Upper lobe of right lung (tissue), 1 donor: ENCODE measurements at regions not wholly inside any gene's neighbourhood (a gene's known extent, or its start where the extent isn't known, plus 50 kb on each side); places are given as distances from the start of the nearest gene placed in this dataset.

Experiments used
- ATAC-seq: fragments of 200-7000 bp; cut with Tn5 transposase; one replicate; pipeline ENCODE4 v1.9.1; 2020; ENCODE audit warnings: mild to moderate bottlenecking, moderate library complexity
- DNase-seq: peaks from one replicate; pipeline ENCODE4 v3.0.0-alpha.2; 2020
- H3K27ac ChIP-seq: fragments of 200-600 bp; one replicate; pipeline ENCODE4 v1.8.0; 2022
- H3K27me3 ChIP-seq: fragments of 200-600 bp; one replicate; pipeline ENCODE4 v1.8.0; 2022; ENCODE audit warnings: mild to moderate bottlenecking
- H3K36me3 ChIP-seq: fragments of 200-600 bp; one replicate; pipeline ENCODE4 v1.8.0; 2022
- H3K4me1 ChIP-seq: fragments of 200-600 bp; one replicate; pipeline ENCODE4 v1.8.0; 2022
- H3K4me3 ChIP-seq: fragments of 200-600 bp; one replicate; pipeline ENCODE4 v1.8.0; 2022; ENCODE audit warnings: mild to moderate bottlenecking
- H3K9me3 ChIP-seq: fragments of 200-600 bp; one replicate; pipeline ENCODE4 v1.8.0; 2022
- intact Hi-C: fragments of 100-400 bp; cut with DNase I; formaldehyde crosslinking; loops from one replicate; pipeline ENCODE4 v1.11.0; 2022
- TF ChIP-seq, protein P1 (sequence below): fragments of 200-600 bp; IDR thresholded peaks from one replicate; pipeline ENCODE4 v1.8.0; 2022; ENCODE audit warnings: antibody characterized with exemption
- donor health status: DM: no; HTN: yes; CAD: no; lungs with severe emphysema.

DNA sequence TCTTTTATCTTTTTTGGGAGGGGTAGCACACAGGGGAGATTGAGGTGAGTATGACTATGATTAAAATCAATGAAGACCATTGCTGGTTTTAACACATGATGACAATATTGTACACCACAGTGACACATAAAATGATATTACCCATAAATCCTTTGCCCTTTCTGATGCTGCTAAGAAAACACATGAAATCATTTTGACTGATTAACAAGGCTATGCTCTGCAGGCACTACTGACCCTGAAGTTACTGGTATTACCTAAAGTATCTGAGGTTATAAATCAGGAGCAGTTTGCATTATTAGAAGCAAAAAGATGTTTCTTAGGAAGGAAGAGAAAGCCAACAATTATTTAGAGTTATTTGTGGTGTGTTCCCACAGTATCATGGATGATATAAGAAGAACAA is 701.2 kb upstream of the PTBP2 start:
- no peaks in the 10 kb centered on the region for H3K27me3 ChIP-seq
- H3K4me3 ChIP-seq = no peak overlapping the region
- ATAC-seq (no peak), DNase-seq (no peak)
- intact Hi-C loops = no loop called here
- no peak overlapping the region for H3K27ac ChIP-seq
- TF ChIP-seq, protein P1, sequence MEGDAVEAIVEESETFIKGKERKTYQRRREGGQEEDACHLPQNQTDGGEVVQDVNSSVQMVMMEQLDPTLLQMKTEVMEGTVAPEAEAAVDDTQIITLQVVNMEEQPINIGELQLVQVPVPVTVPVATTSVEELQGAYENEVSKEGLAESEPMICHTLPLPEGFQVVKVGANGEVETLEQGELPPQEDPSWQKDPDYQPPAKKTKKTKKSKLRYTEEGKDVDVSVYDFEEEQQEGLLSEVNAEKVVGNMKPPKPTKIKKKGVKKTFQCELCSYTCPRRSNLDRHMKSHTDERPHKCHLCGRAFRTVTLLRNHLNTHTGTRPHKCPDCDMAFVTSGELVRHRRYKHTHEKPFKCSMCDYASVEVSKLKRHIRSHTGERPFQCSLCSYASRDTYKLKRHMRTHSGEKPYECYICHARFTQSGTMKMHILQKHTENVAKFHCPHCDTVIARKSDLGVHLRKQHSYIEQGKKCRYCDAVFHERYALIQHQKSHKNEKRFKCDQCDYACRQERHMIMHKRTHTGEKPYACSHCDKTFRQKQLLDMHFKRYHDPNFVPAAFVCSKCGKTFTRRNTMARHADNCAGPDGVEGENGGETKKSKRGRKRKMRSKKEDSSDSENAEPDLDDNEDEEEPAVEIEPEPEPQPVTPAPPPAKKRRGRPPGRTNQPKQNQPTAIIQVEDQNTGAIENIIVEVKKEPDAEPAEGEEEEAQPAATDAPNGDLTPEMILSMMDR = no peak
- no peaks in the 10 kb centered on the region for H3K9me3 ChIP-seq
- H3K36me3 ChIP-seq = no peaks in the 10 kb centered on the region
- H3K4me1 ChIP-seq = no peaks in the 10 kb centered on the region

DNA sequence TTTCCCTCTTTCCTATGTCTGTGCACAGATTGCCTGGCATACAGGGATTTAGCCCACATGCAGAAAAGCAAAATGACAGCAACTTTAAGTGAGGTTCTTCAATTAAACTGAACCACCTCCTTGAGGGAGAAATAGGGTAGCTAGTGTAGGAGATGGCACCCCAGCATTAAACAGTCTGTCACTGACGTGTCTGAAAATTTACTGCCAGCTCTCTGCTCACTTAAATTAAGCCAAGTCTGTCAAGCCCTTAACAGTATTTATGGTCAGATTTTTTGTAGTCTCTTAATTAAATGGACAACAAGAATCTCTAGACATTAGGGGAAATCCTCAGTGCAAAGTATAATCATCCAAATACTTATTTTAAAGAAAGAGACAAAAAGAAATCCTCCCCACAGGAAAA is 696.5 kb upstream of the PTBP2 start:
- Histone ChIP-seq H3K27ac (no peak overlapping the region), H3K4me1 (no peaks in the 10 kb centered on the region), H3K9me3 (no peaks in the 10 kb centered on the region), H3K27me3 (no peaks in the 10 kb centered on the region), H3K36me3 (no peaks in the 10 kb centered on the region), H3K4me3 (no peak overlapping the region)
- intact Hi-C loops = no loop called here
- TF ChIP-seq, protein P1 = no peak
- no peak for DNase-seq
- ATAC-seq = no peak

- peak; percentile 29 for ATAC-seq
- Histone ChIP-seq H3K36me3 (no peaks in the 10 kb centered on the region), H3K4me1 (no peaks in the 10 kb centered on the region), H3K27ac (no peak overlapping the region), H3K9me3 (no peaks in the 10 kb centered on the region), H3K27me3 (no peaks in the 10 kb centered on the region), H3K4me3 (no peak overlapping the region)
- no peak for DNase-seq
- TF ChIP-seq, protein P1 = no peak
- intact Hi-C loops = no loop called here
These were observed 693.5 kb upstream of the PTBP2 start for GRCh38 chr1:96028071-96028470.

DNA sequence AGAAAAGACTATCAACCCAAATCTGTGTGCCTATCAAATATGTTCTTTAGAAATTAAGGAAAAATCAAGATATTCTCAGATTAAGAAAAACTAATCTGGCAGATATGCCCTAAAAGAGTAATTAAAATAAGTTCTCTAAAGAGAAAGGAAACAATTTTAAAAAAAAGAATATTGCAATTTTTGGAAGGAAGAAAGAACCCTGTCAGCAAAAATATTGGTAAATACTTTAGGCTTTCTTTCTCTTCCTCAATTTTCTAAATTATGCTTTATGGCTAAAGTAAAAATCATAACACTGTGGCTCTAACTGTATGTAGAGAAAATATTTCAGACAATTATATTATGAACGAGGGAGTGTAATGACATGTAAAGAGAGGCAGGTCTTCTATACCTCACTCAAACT is 691.3 kb upstream of the PTBP2 start:
- DNase-seq (no peak), ATAC-seq (no peak)
- Histone ChIP-seq H3K36me3 (no peaks in the 10 kb centered on the region), H3K4me1 (no peaks in the 10 kb centered on the region), H3K27ac (no peak overlapping the region), H3K9me3 (no peaks in the 10 kb centered on the region), H3K27me3 (no peaks in the 10 kb centered on the region), H3K4me3 (no peak overlapping the region)
- intact Hi-C loops = no loop called here
- TF ChIP-seq, protein P1 = no peak

- H3K27me3 ChIP-seq = no peaks in the 10 kb centered on the region
- H3K9me3 ChIP-seq = no peaks in the 10 kb centered on the region
- intact Hi-C loops = no loop called here
- DNase-seq = no peak
- TF ChIP-seq, protein P1 = no peak
- no peaks in the 10 kb centered on the region for H3K36me3 ChIP-seq
- no peak overlapping the region for H3K27ac ChIP-seq
- H3K4me3 ChIP-seq = no peak overlapping the region
- no peaks in the 10 kb centered on the region for H3K4me1 ChIP-seq
- no peak for ATAC-seq
These were observed 687.6 kb upstream of the PTBP2 start for GRCh38 chr1:96034006-96034405.

GRCh38 chr1:96036763-96037162 is 684.8 kb upstream of the PTBP2 start:
- no peaks in the 10 kb centered on the region for H3K27me3 ChIP-seq
- intact Hi-C loops = no loop called here
- H3K9me3 ChIP-seq = no peaks in the 10 kb centered on the region
- ATAC-seq (no peak), DNase-seq (no peak)
- H3K36me3 ChIP-seq = no peaks in the 10 kb centered on the region
- no peak overlapping the region for H3K4me3 ChIP-seq
- H3K4me1 ChIP-seq = no peaks in the 10 kb centered on the region
- TF ChIP-seq, protein P1 = no peak
- H3K27ac ChIP-seq = no peak overlapping the region
